ENCODE measurements at regions not wholly inside any gene's neighbourhood (a gene's known extent, or its start where the extent isn't known, plus 50 kb on each side); places are given as distances from the start of the nearest gene placed in this dataset.

- TF ChIP-seq EZH2phosphoT487 (IDR thresholded peaks at IDR 0.05; ENCODE audit: low read depth, severe bottlenecking, unreplicated experiment) = no peak
- no peak for TF ChIP-seq CTCF (IDR thresholded peaks at IDR 0.05; ENCODE audit: poor library complexity)
Measured at GRCh38 chr16:51268237-51268636, 117.2 kb upstream of the SALL1 start.
